ENCODE measurements at regions not wholly inside any gene's neighbourhood (a gene's known extent, or its start where the extent isn't known, plus 50 kb on each side); places are given as distances from the start of the nearest gene placed in this dataset.
A peak's percentile ranks its signal among the peaks of the same experiment; 100 is the strongest.

DNA sequence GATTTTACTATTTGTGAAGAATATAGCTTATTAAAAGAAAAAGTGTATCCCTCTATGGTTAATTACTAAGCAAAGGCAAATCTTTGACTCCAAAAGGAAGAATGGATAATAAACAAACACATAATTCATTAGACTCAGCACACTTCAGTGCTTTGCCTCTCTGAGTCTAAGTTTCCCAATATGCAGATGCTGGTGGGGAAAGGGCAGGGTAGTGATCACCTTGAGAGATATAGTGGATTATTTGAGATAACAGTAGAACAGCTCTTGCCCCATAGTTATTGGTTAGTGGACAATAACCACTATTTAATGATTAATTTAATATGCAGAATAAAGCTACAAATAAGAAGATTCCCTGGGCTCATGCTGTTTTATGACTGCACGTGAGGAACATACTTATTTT is 98.2 kb upstream of the SLC8A1 start:
- Mint-ChIP-seq H3K4me1 (no peaks in the 10 kb centered on the region), H3K27ac (no peak overlapping the region), H3K4me3 (no peak overlapping the region), H3K9me3 (peaks cover 4% of the 10 kb centered on the region), H3K36me3 (ENCODE audit: low read depth) (no peaks in the 10 kb centered on the region), H3K27me3 (peaks cover 1% of the 10 kb centered on the region)
- ATAC-seq (no peak), DNase-seq (no peak)

DNA sequence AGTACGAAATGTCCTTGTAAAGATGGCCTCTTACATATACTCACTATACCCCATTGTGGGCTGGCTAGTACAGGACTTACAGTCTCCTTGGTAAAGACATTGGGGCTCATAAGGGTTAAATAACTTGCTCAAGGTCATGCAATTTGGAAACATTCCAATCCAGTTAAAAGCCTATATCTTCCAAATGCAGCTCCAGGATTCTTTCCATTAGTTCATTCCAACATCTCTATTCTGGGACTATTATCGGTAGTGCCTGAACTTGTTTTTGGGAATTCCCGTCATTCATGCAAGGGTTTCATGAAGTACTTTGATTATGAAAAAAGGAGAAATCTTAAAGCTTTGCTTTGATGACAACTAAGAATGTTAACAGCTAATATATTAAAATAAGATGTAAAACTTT is 99.2 kb upstream of the SLC8A1 start:
- Mint-ChIP-seq H3K36me3 (ENCODE audit: low read depth) (no peaks in the 10 kb centered on the region), H3K9me3 (peaks cover 4% of the 10 kb centered on the region), H3K27me3 (peaks cover 1% of the 10 kb centered on the region), H3K27ac (no peak overlapping the region), H3K4me1 (no peaks in the 10 kb centered on the region), H3K4me3 (no peak overlapping the region)
- ATAC-seq (no peak), DNase-seq (no peak)

DNA sequence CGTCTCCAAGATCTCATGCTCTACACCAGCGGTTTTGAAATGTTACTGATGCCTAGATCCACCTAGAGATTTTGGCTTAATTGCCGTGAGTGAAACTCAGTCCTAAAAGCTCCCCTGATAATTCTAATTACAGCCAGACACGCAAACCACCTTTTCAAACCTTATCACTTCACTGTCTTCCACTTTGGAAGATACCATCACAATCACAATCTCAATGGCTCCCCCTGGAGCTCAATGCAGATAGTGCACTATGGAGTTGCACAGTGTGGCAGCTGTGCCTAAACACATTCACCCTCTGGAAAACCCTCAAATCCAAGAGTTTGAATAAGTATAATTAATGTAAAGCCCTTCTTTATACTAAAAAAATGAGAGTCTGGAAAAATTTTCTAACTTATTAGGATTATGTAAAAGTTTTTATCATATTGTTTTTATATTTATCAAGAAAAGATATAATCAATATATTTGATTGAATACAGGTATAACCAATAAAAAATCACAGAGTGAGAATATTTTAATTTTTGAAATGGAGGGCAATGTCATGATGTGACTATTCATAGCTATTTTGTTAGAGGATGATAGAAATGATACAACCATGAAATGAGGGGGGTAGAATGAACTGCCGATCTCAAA is 102.9 kb upstream of the SLC8A1 start:
- H3K27me3 Mint-ChIP-seq, result peaks cover 1% of the 10 kb centered on the region
- no peaks in the 10 kb centered on the region for H3K36me3 Mint-ChIP-seq (ENCODE audit: low read depth)
- no peaks in the 10 kb centered on the region for H3K4me1 Mint-ChIP-seq
- no peak overlapping the region for H3K4me3 Mint-ChIP-seq
- H3K9me3 Mint-ChIP-seq, result no peaks in the 10 kb centered on the region
- DNase-seq (peak; percentile 62), ATAC-seq (peak; percentile 63)
- H3K27ac Mint-ChIP-seq, result no peak overlapping the region

DNA sequence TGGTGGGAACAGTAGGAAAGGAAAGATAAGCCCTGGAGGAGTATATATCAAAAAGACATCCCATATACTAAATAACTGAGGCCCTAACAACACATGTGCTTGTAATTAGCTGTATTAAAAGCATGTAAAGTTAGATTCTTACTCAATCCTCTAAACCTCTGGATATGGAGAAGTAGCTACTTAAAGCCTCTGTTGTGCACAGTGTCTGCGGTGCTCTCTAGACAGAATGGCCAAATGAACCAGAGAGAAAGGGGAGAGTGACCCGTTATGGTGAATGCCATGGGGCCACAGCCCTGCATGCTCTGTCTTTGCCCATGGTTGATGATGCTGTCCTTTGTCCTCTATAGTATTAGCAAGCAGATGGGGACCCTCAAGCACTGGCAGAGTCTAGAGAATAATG is 104.4 kb upstream of the SLC8A1 start:
- no peak for DNase-seq
- no peak overlapping the region for H3K27ac Mint-ChIP-seq
- H3K27me3 Mint-ChIP-seq, result peaks cover 1% of the 10 kb centered on the region
- no peaks in the 10 kb centered on the region for H3K4me1 Mint-ChIP-seq
- ATAC-seq, result no peak
- no peaks in the 10 kb centered on the region for H3K9me3 Mint-ChIP-seq
- H3K36me3 Mint-ChIP-seq (ENCODE audit: low read depth), result no peaks in the 10 kb centered on the region
- no peak overlapping the region for H3K4me3 Mint-ChIP-seq

DNA sequence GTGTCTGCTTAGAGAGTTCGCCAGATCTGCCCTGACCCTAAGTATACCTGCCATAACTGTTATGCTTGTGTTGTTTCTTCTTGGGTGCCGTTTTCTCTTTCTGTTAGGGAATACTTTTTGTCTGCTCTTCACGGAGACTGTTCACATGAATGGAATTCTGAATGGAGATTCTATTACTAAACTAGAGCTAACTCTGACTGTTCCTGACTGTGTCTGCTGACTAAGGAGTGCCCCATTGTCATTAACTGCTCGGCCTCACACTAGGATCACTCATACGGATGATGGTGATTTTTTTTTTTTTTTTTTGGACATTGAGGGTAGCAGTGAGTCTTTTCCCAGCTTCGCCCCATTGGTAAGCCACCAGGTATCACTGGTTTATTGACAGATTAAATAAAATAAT is 104.8 kb upstream of the SLC8A1 start:
- Mint-ChIP-seq H3K9me3 (no peaks in the 10 kb centered on the region), H3K27me3 (peaks cover 1% of the 10 kb centered on the region), H3K27ac (no peak overlapping the region), H3K36me3 (ENCODE audit: low read depth) (no peaks in the 10 kb centered on the region), H3K4me3 (no peak overlapping the region), H3K4me1 (no peaks in the 10 kb centered on the region)
- ATAC-seq (no peak), DNase-seq (no peak)

DNA sequence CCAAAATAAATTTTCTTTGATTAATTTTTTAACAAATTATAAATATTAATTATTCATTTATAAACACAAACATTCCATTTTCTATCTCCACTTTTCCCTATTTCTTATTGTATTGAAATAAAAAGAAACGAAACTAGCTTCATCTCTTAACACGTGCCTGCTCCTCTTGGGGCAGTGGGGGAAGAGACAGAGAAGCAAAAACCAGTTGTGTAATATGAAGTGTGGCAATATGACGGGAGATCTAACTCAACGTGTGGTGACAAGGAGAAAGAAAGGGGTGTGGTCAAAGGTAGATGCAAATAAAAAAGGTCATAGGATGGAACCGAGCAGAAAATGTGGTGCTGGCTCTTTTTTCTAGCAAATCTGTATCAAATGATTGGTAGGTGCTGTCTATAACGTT is 106.9 kb upstream of the SLC8A1 start:
- Mint-ChIP-seq H3K27ac (no peak overlapping the region), H3K27me3 (no peaks in the 10 kb centered on the region), H3K9me3 (no peaks in the 10 kb centered on the region), H3K4me3 (no peak overlapping the region), H3K36me3 (ENCODE audit: low read depth) (no peaks in the 10 kb centered on the region), H3K4me1 (no peaks in the 10 kb centered on the region)
- ATAC-seq, result no peak
- no peak for DNase-seq

DNA sequence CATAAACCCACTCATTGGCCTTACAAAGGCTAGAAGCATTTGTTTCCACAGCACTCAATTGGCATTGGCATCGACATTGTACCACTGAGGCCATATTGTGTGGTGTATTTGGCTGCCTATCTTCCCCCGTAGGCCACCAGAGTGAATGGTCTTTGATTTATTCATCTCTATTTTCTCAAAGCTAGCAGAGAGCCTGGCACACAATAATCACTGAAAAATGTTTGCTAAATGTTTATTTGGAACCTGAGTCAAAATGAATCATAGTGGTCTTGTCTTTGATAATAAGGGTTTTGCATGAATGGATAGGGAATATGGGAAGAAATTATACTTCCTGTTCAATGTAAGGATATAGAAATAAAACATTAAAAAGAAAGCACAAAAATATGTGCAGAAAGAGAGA is 107.3 kb upstream of the SLC8A1 start:
- no peaks in the 10 kb centered on the region for H3K36me3 Mint-ChIP-seq (ENCODE audit: low read depth)
- no peaks in the 10 kb centered on the region for H3K27me3 Mint-ChIP-seq
- no peak for DNase-seq
- no peaks in the 10 kb centered on the region for H3K4me1 Mint-ChIP-seq
- no peaks in the 10 kb centered on the region for H3K9me3 Mint-ChIP-seq
- no peak overlapping the region for H3K27ac Mint-ChIP-seq
- H3K4me3 Mint-ChIP-seq, result no peak overlapping the region
- no peak for ATAC-seq

DNA sequence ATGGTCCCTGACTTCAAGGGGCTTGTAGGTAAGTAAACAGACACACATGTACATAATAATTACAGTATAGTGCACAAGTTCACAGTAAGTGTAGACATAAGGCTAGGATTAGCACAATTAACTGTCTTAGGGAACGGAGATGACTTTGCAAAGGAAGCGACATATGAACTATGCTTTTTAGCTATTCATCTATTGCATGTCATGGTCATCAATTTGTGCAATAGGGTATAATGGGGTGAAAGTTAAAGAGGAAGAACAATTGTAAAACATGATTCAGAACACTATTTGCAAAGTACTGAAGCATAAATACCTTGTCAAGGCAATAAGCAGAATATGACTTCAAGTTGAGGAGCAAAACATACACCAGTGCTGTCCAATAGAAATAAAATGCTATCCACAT is 112.3 kb upstream of the SLC8A1 start:
- H3K4me1 Mint-ChIP-seq, result no peaks in the 10 kb centered on the region
- no peak for ATAC-seq

DNA sequence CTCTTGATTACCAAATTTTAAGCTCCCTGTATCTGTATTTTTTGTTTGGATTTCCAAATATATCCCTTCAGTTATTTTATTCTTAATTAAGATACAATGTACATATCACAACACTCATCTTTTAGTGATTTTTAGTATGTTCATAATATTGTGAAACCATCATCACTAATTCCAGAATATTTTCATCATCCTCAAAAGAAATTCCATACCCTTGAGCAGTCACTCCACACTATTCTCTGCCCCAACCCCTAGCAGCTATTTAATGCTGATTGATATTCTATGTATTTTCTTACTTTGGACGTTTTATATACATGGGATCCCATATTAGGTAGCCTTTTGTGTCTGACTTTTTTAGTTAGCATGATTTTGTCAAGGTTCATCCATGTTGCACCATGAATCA is 127.4 kb upstream of the SLC8A1 start:
- H3K36me3 Mint-ChIP-seq (ENCODE audit: low read depth), result no peaks in the 10 kb centered on the region
- ATAC-seq (no peak), DNase-seq (no peak)
- H3K9me3 Mint-ChIP-seq, result no peaks in the 10 kb centered on the region
- no peak overlapping the region for H3K4me3 Mint-ChIP-seq
- no peaks in the 10 kb centered on the region for H3K4me1 Mint-ChIP-seq
- H3K27me3 Mint-ChIP-seq, result no peaks in the 10 kb centered on the region
- H3K27ac Mint-ChIP-seq, result no peak overlapping the region

More for the DNA sequence above, 112.3 kb upstream of the SLC8A1 start:
- H3K9me3 Mint-ChIP-seq, result no peaks in the 10 kb centered on the region
- no peaks in the 10 kb centered on the region for H3K36me3 Mint-ChIP-seq (ENCODE audit: low read depth)
- H3K4me3 Mint-ChIP-seq, result no peak overlapping the region
- no peak for DNase-seq
- H3K27ac Mint-ChIP-seq, result no peak overlapping the region
- no peaks in the 10 kb centered on the region for H3K27me3 Mint-ChIP-seq

DNA sequence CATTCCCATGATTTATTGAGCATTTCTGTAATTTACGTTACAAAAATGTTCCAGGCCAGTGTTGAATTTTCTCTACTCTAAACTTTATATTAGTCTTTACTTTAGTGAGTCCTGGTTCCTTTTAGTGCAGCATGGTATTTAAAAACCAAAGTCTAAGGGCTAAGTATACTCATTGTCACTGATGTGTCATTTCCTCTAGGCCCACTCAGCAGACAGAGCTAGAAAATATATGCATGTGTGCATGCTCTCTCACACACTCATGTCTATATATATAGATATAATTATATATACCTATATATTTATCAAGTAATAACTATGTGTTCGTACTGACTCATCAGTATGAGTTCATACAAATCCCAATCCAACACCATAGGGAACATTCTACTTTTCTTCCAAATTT is 132.5 kb upstream of the SLC8A1 start:
- Mint-ChIP-seq H3K36me3 (ENCODE audit: low read depth) (no peaks in the 10 kb centered on the region), H3K4me3 (no peak overlapping the region), H3K9me3 (no peaks in the 10 kb centered on the region), H3K27me3 (no peaks in the 10 kb centered on the region), H3K27ac (no peak overlapping the region), H3K4me1 (no peaks in the 10 kb centered on the region)
- no peak for ATAC-seq
- DNase-seq, result no peak

DNA sequence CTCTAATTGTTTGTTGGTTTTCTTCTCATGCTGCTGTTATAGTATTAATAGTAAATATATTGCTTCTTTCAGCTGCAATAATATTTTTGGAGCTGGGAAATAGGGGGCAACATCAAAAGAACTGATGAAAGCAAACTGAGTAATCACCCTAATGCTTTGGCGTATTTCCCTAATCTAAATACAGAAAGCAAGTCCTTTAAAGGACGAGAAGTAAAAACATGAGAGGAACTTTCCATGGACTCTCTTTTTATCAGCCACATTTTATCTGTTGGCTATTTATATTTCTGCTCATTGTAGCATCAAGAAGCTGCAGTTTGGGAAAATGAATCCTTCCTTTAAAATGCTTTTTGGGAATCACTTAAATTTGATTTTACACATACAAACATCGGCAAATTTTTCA is 139.9 kb upstream of the SLC8A1 start:
- H3K36me3 Mint-ChIP-seq (ENCODE audit: low read depth), result no peaks in the 10 kb centered on the region
- no peaks in the 10 kb centered on the region for H3K4me1 Mint-ChIP-seq
- no peak overlapping the region for H3K4me3 Mint-ChIP-seq
- no peaks in the 10 kb centered on the region for H3K27me3 Mint-ChIP-seq
- H3K9me3 Mint-ChIP-seq, result peaks cover 4% of the 10 kb centered on the region
- H3K27ac Mint-ChIP-seq, result no peak overlapping the region
- no peak for DNase-seq
- no peak for ATAC-seq

DNA sequence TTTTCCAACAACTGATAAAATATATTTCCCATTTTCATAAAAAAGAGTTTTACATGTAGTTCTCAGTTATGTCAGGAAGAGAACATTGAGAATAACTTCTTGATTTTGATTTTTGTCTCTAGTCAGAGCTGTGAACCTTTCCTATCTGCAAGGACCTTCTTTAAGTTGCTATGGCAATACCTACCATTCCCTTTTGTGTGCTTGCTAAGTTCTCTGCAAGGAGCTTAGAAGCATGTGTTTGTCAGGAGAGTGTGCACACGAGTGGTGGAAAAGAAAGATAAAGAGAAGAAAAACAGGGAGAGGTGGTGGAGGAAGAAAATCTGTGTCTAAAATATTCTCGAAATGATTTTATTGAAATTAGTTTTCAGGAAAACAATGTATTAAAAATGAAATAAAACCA is 140.3 kb upstream of the SLC8A1 start:
- Mint-ChIP-seq H3K4me1 (no peaks in the 10 kb centered on the region), H3K36me3 (ENCODE audit: low read depth) (no peaks in the 10 kb centered on the region), H3K27me3 (no peaks in the 10 kb centered on the region), H3K4me3 (no peak overlapping the region), H3K27ac (no peak overlapping the region), H3K9me3 (peaks cover 4% of the 10 kb centered on the region)
- ATAC-seq, result no peak
- no peak for DNase-seq

DNA sequence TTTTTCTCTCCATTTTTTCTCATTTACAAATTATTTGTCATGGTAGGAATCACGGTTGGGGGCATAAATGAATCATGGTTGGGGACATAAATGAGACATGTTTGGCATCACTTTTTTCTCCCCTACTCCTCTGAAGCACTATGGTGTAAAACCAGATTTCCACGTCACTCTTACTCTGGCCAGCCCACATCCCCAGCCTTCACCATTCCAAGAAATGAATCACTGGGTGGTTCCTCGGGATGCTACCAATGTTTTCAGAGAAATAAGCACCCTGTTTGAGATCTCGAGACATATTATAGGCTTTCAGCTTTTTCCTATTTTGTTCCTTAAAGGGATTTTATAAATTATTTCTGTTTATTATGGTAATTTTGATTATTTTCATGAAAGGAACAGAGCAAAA is 155.0 kb upstream of the SLC8A1 start:
- Mint-ChIP-seq H3K9me3 (no peaks in the 10 kb centered on the region), H3K4me1 (no peaks in the 10 kb centered on the region), H3K27ac (no peak overlapping the region), H3K36me3 (ENCODE audit: low read depth) (no peaks in the 10 kb centered on the region), H3K4me3 (no peak overlapping the region), H3K27me3 (no peaks in the 10 kb centered on the region)
- no peak for ATAC-seq
- DNase-seq, result no peak

DNA sequence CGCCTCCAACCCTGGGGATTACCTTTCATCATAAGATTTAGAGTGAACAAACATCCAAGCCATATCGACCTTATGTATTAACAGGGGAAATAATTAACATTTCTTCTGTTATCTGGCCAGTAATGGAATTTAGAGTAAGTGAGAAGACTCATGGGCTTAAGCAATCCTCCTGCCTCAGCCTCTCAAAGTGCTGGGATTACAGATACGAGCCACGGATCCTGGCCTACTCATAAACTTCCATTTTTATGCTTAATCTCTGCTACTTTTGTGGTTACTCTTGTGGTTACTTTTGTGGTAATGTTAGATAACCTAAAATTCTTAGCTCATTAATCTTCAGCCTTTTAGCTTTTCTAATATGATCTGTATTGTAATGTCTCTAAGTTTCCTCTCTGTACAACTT is 159.3 kb upstream of the SLC8A1 start:
- no peak overlapping the region for H3K4me3 Mint-ChIP-seq
- peaks cover 5% of the 10 kb centered on the region for H3K9me3 Mint-ChIP-seq
- no peaks in the 10 kb centered on the region for H3K36me3 Mint-ChIP-seq (ENCODE audit: low read depth)
- H3K4me1 Mint-ChIP-seq, result no peaks in the 10 kb centered on the region
- DNase-seq, result no peak
- H3K27ac Mint-ChIP-seq, result no peak overlapping the region
- no peaks in the 10 kb centered on the region for H3K27me3 Mint-ChIP-seq
- no peak for ATAC-seq

DNA sequence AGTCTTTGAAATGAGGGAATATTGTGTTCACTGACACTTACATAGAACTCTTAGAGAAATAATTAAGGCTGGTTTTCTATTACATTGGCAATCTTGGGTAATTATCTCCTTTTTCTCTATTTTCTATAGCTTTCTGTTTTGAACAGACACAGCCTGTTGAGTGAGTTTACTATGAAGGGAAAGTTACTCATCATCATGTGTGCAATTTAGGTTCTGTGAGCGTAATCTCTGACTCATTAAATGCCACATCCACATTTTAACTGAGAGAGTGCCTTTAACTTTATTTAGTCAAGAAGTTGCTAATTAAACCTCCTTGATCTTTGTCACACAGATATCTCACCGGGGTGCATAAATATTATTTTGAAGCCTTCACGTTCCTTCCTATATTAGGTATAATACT is 174.0 kb upstream of the SLC8A1 start:
- Mint-ChIP-seq H3K36me3 (ENCODE audit: low read depth) (no peaks in the 10 kb centered on the region), H3K27me3 (no peaks in the 10 kb centered on the region), H3K4me3 (no peak overlapping the region), H3K4me1 (no peaks in the 10 kb centered on the region), H3K9me3 (no peaks in the 10 kb centered on the region), H3K27ac (no peak overlapping the region)
- DNase-seq (no peak), ATAC-seq (no peak)

DNA sequence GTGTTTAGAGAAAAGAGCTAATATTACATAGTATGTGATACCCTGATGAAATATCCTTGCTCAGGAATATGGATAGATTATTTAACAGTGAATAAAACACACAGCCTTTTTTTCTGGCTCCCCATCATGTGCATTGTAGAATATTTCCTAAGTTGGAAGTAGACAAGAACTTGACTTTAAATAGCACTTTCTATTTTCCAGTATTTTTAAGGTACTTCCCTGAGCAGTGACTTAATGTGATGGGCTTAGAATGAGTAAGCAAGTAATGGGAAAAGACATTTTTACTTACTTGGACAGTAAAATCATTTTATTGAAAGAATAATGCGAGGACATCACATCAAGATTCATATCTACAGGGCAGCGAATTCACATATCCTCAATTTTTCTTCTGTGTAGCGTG is 176.7 kb upstream of the SLC8A1 start:
- ATAC-seq (no peak), DNase-seq (no peak)
- Mint-ChIP-seq H3K36me3 (ENCODE audit: low read depth) (no peaks in the 10 kb centered on the region), H3K9me3 (no peaks in the 10 kb centered on the region), H3K4me1 (no peaks in the 10 kb centered on the region), H3K27ac (no peak overlapping the region), H3K27me3 (no peaks in the 10 kb centered on the region), H3K4me3 (no peak overlapping the region)
